Nucleus accumbens (tissue), 56 donors: ENCODE measurements at regions not wholly inside any gene's neighbourhood (a gene's known extent, or its start where the extent isn't known, plus 50 kb on each side); places are given as distances from the start of the nearest gene placed in this dataset.
"Not testable (repeated sequence)": the region's sequence is repeated elsewhere in the genome, so short reads cannot be mapped to it uniquely, and the experiment has no call there.

Source experiments
- DNase-seq, 56 donors: peaks; one replicate each; lab custom pipeline; 2025; lab: John Stamatoyannopoulos, UW

- DNase-seq = no peak
Measured at GRCh38 chr10:23723796-23724195, 284.9 kb downstream of the OTUD1 start.

DNA sequence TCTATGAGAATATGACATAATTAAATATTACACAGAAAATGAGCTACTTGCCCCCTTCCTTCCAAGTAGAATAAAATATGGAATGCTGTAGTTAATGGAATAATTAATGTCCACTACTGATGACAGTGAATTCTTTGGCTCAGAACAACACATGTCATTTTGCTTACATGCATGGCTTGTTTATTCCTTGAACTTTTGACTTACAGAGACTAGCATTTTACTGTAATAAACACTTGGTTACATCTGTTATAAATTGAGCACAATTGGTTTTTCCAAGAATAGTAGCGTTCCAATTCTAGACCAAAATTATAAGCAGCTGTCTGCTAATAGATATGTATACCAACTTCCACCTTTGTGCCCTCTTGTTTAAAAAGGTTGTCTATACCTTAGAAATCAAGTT, 286.7 kb downstream of the OTUD1 start:
- DNase-seq = no peak

- no peak for DNase-seq
Measured at GRCh38 chr10:23742368-23742767, 303.5 kb downstream of the OTUD1 start.

- no peak for DNase-seq
Measured at GRCh38 chr10:23742807-23743206, 303.9 kb downstream of the OTUD1 start.

DNA sequence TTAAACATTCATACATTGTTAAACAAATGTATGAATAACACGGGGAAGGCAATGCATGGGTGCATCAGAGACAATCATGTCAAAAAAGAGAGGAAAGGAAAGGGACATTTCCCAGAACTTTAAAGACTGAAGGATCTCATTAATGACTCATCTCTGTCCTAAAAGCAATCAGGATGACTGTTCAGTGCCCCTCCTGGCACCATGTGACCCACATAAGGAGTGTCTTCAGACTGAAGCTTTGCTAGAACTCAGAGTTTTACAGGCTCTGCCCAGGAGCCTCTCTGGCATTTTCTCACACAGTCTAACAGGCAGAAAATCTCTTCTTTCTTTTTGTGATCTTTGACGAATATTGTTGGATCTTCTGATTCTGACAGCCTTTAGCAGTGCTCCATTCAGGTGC, 315.3 kb downstream of the OTUD1 start:
- no peak for DNase-seq

- DNase-seq = no peak
Measured at GRCh38 chr10:23754941-23755340, 316.1 kb downstream of the OTUD1 start.

- DNase-seq = no peak
Measured at GRCh38 chr10:23755556-23755955, 316.7 kb downstream of the OTUD1 start.

- no peak for DNase-seq
Measured at GRCh38 chr10:23768281-23768680, 329.4 kb downstream of the OTUD1 start.

GRCh38 chr10:23777153-23777552, 338.3 kb downstream of the OTUD1 start:
- no peak for DNase-seq

GRCh38 chr10:23779301-23779700, 340.4 kb downstream of the OTUD1 start:
- no peak for DNase-seq

DNA sequence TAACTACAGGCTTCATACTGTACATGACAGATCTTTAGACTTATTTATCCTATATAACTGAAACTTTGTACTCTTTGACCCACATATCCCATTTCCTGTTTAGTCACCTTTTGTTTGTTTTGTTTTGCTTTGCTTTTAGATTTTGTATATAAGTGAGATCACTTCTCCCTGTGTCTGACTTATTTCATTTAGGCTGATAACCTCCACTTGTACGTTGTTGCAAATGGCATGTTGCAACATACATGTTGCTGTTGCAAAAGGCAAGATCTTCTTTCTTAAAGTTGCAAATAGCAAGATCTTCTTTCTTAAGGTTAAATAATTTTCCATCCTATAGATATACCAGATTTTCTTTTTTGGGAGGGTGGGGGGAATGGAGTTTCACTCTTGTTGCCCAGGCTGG, 341.5 kb downstream of the OTUD1 start:
- DNase-seq = no peak

GRCh38 chr10:23786594-23786993, 347.7 kb downstream of the OTUD1 start:
- no peak for DNase-seq

DNA sequence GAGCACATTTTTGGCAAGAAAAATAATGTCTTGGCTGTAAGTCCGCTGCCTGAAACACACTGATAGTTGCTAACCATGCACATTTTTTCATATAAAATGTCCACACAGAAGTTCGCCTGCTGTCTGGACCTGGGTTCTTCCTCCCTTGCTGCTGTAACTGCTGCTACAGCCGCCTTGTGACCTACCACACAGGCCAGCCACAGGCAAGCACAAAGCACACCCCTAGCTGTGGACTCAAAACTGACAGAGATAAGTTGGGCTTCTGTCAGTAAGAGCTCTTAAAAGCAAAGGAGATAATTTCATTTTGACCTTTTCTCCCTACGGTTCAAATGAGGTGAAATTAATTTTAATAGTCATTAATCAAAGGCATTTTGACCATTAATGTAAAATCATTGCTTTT, 354.7 kb downstream of the OTUD1 start:
- no peak for DNase-seq

- not testable (repeated sequence) for DNase-seq
Measured at GRCh38 chr10:23797452-23797851, 358.6 kb downstream of the OTUD1 start.

GRCh38 chr10:23804125-23804524, 365.2 kb downstream of the OTUD1 start:
- no peak for DNase-seq

GRCh38 chr10:23813687-23814086, 374.8 kb downstream of the OTUD1 start:
- no peak for DNase-seq

DNA sequence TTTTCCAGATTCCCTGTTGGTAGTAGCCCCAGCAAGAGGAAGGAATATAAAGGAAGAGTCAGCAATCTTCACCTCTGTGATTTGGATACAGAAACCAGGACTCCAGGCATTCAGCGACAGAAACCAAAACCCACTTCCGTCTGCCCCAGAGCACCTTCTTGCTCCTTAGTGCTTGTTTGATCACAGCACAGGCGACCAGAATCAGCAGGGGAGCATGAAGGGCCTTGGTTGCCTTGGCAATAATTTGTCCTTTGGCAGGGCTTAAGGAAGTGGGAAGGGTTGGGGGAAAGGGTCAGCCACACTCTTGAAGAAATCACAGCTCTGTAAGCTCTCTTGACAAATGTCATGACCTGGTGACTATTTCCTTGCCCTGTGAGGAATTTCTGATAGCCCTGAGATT, 379.6 kb downstream of the OTUD1 start:
- no peak for DNase-seq

GRCh38 chr10:23820792-23821191, 381.9 kb downstream of the OTUD1 start:
- no peak for DNase-seq

- DNase-seq = no peak
Measured at GRCh38 chr10:23824822-23825221, 384.1 kb upstream of the KIAA1217 start.

DNA sequence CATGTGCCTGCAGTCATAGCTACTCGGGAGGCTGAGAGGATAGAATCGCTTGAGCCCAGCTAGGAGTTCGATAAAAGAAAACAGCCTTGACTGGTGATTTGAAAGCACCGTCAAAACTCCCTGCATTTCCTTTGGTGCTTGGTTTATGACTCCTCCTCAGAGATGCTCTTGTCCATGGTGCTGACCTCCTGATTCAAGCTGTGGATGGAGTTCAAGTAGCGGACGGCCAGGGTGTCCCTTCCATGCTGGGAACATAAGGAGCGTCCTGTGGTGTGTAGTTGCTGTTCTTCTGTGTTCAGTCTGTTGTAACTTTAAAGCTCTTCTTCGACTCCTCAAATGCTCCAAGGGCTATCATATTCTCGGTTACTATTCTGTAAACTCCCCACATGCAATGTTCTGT, 382.5 kb upstream of the KIAA1217 start:
- DNase-seq = no peak

DNA sequence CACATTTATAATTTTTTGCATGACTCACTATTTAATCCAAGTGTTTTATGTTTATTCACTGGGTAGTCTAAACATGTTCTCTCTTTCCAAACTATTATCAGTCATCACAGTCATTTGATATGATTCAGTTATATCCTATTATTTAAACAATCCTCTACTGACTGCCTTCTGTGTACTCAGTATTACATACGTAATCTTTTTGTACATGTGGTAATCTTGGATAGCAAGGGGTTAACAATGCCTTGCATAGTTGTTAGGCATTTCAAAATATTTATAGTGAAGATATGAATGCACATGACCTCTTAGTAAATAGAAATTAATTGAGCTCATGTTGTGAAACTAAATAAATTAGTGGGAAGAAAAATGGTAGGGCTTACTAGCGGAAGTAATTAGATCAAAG, 379.4 kb upstream of the KIAA1217 start:
- DNase-seq = no peak

DNA sequence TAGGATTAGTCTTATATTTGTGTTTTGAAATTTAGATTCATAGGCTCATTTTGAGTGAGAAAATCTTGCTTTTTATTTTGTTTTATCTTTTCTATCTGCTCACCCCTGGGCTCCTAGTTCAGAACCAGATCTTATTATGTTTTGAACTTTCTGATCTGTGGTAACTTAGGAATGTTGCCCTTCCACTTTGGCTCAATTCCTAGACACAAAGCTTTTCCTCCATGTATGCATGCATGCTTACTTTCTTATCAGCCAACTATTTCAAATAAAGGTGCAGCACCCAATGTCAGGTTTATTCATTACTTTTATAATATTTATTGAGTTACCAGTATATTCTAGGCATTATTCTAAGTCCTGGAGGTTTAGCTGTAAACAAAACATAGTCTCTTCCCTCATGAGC, 374.8 kb upstream of the KIAA1217 start:
- DNase-seq = no peak

DNA sequence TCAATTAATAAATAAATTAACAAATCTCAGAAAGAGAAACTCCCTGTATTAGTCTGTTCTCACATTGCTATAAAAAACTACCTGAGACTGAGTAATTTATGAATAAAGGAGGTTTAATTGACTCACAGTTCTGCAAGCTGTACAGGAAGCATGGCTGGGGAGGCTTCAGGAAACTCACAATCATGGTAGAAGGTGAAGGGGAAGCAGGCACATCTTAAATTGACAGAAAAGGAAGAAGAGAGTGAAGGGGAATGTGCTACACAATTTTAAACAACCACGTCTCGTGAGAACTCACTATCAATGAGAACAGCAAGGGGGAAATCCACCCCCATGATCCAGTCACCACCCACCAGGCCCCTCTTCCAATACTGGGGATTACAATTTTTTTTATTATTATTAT, 358.3 kb upstream of the KIAA1217 start:
- DNase-seq = no peak

- DNase-seq = no peak
Measured at GRCh38 chr10:23859598-23859997, 349.3 kb upstream of the KIAA1217 start.
